HepG2 (cell line): ENCODE measurements at regions not wholly inside any gene's neighbourhood (a gene's known extent, or its start where the extent isn't known, plus 50 kb on each side); places are given as distances from the start of the nearest gene placed in this dataset.
A peak's percentile ranks its signal among the peaks of the same experiment; 100 is the strongest.

Experiments
- AKAP8 ChIP-seq: sonication (generic); formaldehyde crosslinking; IDR thresholded peaks from 2 replicates; pipeline ENCODE4 v1.5.1; 2020; ENCODE audit warnings: mild to moderate bottlenecking, missing genetic modification reagents
- FIP1L1 ChIP-seq: fragments of 200-400 bp; formaldehyde crosslinking; IDR thresholded peaks from 2 replicates; pipeline ENCODE4 v1.6.1; 2018; ENCODE audit warnings: low read depth, mild to moderate bottlenecking, low read length, moderate library complexity, borderline replicate concordance; ENCODE audit not compliant: insufficient read depth
- GABPB1 ChIP-seq: IDR thresholded peaks from 2 replicates; pipeline ENCODE4 v1.6.1; 2016; ENCODE audit warnings: mild to moderate bottlenecking, missing genetic modification reagents, moderate library complexity, missing compliant biosample characterization
- HCFC1 ChIP-seq: fragments of 150-350 bp; IDR thresholded peaks from 2 replicates; pipeline ENCODE4 v1.6.1; 2014; ENCODE audit warnings: low read depth, low read length
- JUN ChIP-seq: sonication (generic); formaldehyde crosslinking; IDR thresholded peaks from 2 replicates; pipeline ENCODE4 v1.4.0; 2020; ENCODE audit warnings: mild to moderate bottlenecking, missing genetic modification reagents
- KAT8 ChIP-seq: IDR thresholded peaks from 2 replicates; pipeline ENCODE4 v1.6.1; 2016; ENCODE audit warnings: missing genetic modification reagents, missing compliant biosample characterization
- MAFK ChIP-seq, 2 experiments: IDR thresholded peaks in 1 of 2; conservative IDR thresholded peaks in 1 of 2; 2 replicates each; pipeline ENCODE4 v1.6.1; 2011; ENCODE audit warnings: improper control_type of control experiment in 2 of 2, low read length in 2 of 2
- MYNN ChIP-seq: sonication (generic); formaldehyde crosslinking; IDR thresholded peaks from 2 replicates; pipeline ENCODE4 v1.4.0; 2020; ENCODE audit warnings: mild to moderate bottlenecking, low read depth, missing genetic modification reagents
- NCOA1 ChIP-seq: sonication (generic); formaldehyde crosslinking; IDR thresholded peaks from 2 replicates; pipeline ENCODE4 v1.9.0; 2021; ENCODE audit warnings: missing genetic modification reagents
- NFE2L1 ChIP-seq: sonication (generic); formaldehyde crosslinking; IDR thresholded peaks from 2 replicates; pipeline ENCODE4 v1.4.0; 2020; ENCODE audit warnings: missing genetic modification reagents, mild to moderate bottlenecking, borderline replicate concordance
- PAWR ChIP-seq: sonication (generic); formaldehyde crosslinking; IDR thresholded peaks from 2 replicates; pipeline ENCODE4 v1.4.0; 2020; ENCODE audit warnings: missing genetic modification reagents, mild to moderate bottlenecking, borderline replicate concordance
- ZNF124 ChIP-seq: sonication (generic); formaldehyde crosslinking; IDR thresholded peaks from 2 replicates; pipeline ENCODE4 v1.4.0; 2020; ENCODE audit warnings: missing genetic modification reagents
- ZNF530 ChIP-seq: sonication (generic); formaldehyde crosslinking; IDR thresholded peaks from 2 replicates; pipeline ENCODE4 v1.5.0; 2020; ENCODE audit warnings: low read depth, mild to moderate bottlenecking, missing genetic modification reagents
- ZNF615 ChIP-seq: sonication (generic); formaldehyde crosslinking; IDR thresholded peaks from 2 replicates; pipeline ENCODE4 v1.5.0; 2020; ENCODE audit warnings: mild to moderate bottlenecking, missing genetic modification reagents, borderline replicate concordance
- ZSCAN30 ChIP-seq: sonication (generic); formaldehyde crosslinking; IDR thresholded peaks from 2 replicates; pipeline ENCODE4 v1.5.0; 2020; ENCODE audit warnings: mild to moderate bottlenecking, missing genetic modification reagents
- TF ChIP-seq, protein P1 (sequence below): sonication (generic); formaldehyde crosslinking; IDR thresholded peaks from 2 replicates; pipeline ENCODE4 v1.4.0; 2020; ENCODE audit warnings: missing genetic modification reagents, borderline replicate concordance
- TF ChIP-seq, protein P2 (sequence below): sonication (generic); formaldehyde crosslinking; IDR thresholded peaks from 2 replicates; pipeline ENCODE4 v1.4.0; 2020; ENCODE audit warnings: missing genetic modification reagents, low read depth, mild to moderate bottlenecking, borderline replicate concordance
- TF ChIP-seq, protein P3 (sequence below): sonication (generic); formaldehyde crosslinking; conservative IDR thresholded peaks from 2 replicates; pipeline ENCODE4 v1.4.0; 2020; ENCODE audit warnings: missing genetic modification reagents
- TF ChIP-seq, protein P4 (sequence below): sonication (generic); formaldehyde crosslinking; IDR thresholded peaks from 2 replicates; pipeline ENCODE4 v1.4.0; 2020; ENCODE audit warnings: missing genetic modification reagents; ENCODE audit errors: not compliant biosample characterization
- TF ChIP-seq, protein P5 (sequence below): sonication (generic); formaldehyde crosslinking; IDR thresholded peaks from 2 replicates; pipeline ENCODE4 v1.5.0; 2020; ENCODE audit warnings: missing genetic modification reagents

DNA sequence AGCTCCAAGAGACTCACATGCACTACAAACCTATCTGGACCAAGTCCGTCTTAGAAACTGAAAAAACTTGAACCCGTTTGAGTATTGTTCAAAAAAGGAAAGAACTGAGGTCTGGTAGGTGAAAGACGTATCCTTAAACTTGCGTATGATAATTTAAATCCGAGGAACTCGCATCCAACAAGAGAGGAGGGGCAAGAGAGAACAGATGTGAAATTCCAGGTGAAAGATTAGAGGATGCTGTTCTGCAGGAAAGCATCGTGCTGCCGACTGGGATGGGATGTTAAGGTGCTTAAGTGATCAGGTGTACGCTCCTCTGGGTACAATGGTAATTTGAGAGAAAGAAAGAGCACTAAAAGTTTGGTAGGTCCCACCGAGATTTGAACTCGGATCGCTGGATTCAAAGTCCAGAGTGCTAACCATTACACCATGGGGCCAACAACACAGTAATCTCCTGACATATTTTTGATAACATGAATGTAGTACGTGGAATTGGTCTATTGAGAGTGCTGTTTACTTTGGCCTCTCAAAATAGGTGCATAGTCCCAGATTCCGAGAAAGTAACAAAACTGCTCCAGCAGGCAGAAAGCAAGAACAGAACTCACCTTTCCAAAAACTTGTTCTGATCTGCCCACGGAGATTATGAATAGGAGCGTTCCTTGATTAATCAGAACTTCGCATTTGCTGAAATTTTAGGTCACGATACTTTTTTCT lies 53.5 kb upstream of the BTN3A2 start (continued):
- TF ChIP-seq, protein P1, sequence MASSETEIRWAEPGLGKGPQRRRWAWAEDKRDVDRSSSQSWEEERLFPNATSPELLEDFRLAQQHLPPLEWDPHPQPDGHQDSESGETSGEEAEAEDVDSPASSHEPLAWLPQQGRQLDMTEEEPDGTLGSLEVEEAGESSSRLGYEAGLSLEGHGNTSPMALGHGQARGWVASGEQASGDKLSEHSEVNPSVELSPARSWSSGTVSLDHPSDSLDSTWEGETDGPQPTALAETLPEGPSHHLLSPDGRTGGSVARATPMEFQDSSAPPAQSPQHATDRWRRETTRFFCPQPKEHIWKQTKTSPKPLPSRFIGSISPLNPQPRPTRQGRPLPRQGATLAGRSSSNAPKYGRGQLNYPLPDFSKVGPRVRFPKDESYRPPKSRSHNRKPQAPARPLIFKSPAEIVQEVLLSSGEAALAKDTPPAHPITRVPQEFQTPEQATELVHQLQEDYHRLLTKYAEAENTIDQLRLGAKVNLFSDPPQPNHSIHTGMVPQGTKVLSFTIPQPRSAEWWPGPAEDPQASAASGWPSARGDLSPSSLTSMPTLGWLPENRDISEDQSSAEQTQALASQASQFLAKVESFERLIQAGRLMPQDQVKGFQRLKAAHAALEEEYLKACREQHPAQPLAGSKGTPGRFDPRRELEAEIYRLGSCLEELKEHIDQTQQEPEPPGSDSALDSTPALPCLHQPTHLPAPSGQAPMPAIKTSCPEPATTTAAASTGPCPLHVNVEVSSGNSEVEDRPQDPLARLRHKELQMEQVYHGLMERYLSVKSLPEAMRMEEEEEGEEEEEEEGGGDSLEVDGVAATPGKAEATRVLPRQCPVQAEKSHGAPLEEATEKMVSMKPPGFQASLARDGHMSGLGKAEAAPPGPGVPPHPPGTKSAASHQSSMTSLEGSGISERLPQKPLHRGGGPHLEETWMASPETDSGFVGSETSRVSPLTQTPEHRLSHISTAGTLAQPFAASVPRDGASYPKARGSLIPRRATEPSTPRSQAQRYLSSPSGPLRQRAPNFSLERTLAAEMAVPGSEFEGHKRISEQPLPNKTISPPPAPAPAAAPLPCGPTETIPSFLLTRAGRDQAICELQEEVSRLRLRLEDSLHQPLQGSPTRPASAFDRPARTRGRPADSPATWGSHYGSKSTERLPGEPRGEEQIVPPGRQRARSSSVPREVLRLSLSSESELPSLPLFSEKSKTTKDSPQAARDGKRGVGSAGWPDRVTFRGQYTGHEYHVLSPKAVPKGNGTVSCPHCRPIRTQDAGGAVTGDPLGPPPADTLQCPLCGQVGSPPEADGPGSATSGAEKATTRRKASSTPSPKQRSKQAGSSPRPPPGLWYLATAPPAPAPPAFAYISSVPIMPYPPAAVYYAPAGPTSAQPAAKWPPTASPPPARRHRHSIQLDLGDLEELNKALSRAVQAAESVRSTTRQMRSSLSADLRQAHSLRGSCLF (CRISPR knock-in tag) = peak; percentile 30; the same call in 1 of the 2 replicates
- TF ChIP-seq HCFC1 (no peak), NCOA1 (CRISPR knock-in tag) (no peak), ZNF530 (CRISPR knock-in tag) (no peak), ZSCAN30 (CRISPR knock-in tag) (peak; percentile 64; the same call in 1 of the 2 replicates), FIP1L1 (no peak), KAT8 (CRISPR knock-in tag) (peak; percentile 45; the same call in 1 of the 2 replicates), NFE2L1 (CRISPR knock-in tag) (no peak), JUN (CRISPR knock-in tag) (peak; percentile 38; the same call in 1 of the 2 replicates), MAFK (conservative IDR thresholded peaks at IDR 0.05 in 1 of 2, IDR thresholded peaks at IDR 0.05 in 1 of 2; ENCODE audit: low read length in 2 of 2) (no peak), PAWR (CRISPR knock-in tag) (no peak), AKAP8 (CRISPR knock-in tag) (no peak), MYNN (CRISPR knock-in tag) (0 out of 2 replicates have a peak, but pooled peaks have one; percentile 49), ZNF124 (CRISPR knock-in tag) (no peak), ZNF615 (CRISPR knock-in tag) (no peak), GABPB1 (CRISPR knock-in tag) (peak; percentile 17; the same call in 1 of the 2 replicates)
- TF ChIP-seq, protein P2, sequence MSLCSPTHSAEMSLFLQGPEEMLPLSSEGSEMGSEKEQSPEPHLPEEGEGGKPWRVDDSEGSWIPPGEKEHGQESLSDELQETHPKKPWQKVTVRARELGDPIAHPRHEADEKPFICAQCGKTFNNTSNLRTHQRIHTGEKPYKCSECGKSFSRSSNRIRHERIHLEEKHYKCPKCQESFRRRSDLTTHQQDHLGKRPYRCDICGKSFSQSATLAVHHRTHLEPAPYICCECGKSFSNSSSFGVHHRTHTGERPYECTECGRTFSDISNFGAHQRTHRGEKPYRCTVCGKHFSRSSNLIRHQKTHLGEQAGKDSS (CRISPR knock-in tag) = no peak; the same call in 1 of the 2 replicates
- TF ChIP-seq, protein P3, sequence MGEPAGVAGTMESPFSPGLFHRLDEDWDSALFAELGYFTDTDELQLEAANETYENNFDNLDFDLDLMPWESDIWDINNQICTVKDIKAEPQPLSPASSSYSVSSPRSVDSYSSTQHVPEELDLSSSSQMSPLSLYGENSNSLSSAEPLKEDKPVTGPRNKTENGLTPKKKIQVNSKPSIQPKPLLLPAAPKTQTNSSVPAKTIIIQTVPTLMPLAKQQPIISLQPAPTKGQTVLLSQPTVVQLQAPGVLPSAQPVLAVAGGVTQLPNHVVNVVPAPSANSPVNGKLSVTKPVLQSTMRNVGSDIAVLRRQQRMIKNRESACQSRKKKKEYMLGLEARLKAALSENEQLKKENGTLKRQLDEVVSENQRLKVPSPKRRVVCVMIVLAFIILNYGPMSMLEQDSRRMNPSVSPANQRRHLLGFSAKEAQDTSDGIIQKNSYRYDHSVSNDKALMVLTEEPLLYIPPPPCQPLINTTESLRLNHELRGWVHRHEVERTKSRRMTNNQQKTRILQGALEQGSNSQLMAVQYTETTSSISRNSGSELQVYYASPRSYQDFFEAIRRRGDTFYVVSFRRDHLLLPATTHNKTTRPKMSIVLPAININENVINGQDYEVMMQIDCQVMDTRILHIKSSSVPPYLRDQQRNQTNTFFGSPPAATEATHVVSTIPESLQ = 0 out of 2 replicates have a peak, but pooled peaks have one; percentile 38
- TF ChIP-seq, protein P4, sequence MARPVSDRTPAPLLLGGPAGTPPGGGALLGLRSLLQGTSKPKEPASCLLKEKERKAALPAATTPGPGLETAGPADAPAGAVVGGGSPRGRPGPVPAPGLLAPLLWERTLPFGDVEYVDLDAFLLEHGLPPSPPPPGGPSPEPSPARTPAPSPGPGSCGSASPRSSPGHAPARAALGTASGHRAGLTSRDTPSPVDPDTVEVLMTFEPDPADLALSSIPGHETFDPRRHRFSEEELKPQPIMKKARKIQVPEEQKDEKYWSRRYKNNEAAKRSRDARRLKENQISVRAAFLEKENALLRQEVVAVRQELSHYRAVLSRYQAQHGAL (CRISPR knock-in tag) = no peak
- TF ChIP-seq, protein P5, sequence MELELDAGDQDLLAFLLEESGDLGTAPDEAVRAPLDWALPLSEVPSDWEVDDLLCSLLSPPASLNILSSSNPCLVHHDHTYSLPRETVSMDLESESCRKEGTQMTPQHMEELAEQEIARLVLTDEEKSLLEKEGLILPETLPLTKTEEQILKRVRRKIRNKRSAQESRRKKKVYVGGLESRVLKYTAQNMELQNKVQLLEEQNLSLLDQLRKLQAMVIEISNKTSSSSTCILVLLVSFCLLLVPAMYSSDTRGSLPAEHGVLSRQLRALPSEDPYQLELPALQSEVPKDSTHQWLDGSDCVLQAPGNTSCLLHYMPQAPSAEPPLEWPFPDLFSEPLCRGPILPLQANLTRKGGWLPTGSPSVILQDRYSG (CRISPR knock-in tag) = no peak
